NCI-H460 (cell line): ENCODE measurements at regions not wholly inside any gene's neighbourhood (a gene's known extent, or its start where the extent isn't known, plus 50 kb on each side); places are given as distances from the start of the nearest gene placed in this dataset.
A peak's percentile ranks its signal among the peaks of the same experiment; 100 is the strongest.

Source experiments
- DNase-seq: peaks from one replicate; pipeline ENCODE4 v3.0.0-alpha.2; 2016; ENCODE audit warnings: low read depth; ENCODE audit errors: extremely low read depth
- small RNA-seq, 2 experiments: library from RNA; depleted of rRNA; stranded (forward); fragments of <200 nt; gene quantifications; one replicate each; pipeline ENCODE3, GENCODE V24; 2014

- DNase-seq: no peak
Observed at GRCh38 chr5:74918232-74918669, 52.1 kb upstream of the FAM169A start.

GRCh38 chr5:74916831-74917710 is 50.9 kb upstream of the FAM169A start:
- DNase-seq: peak; percentile 30

Small RNAs in the stretch of these regions (small RNA-seq; reads per million reads assigned to genes)
- gene AC116337.2: 0 reads per million in 2 experiments
